Stimulated activated CD4-positive, alpha-beta T cell treated with anti-CD3 and anti-CD28 coated beads, Interleukin-4, amount 100 ng/mL, for 1 hour (primary cell): ENCODE measurements at regions not wholly inside any gene's neighbourhood (a gene's known extent, or its start where the extent isn't known, plus 50 kb on each side); places are given as distances from the start of the nearest gene placed in this dataset.

Experiments
- DNase-seq: peaks from one replicate; pipeline ENCODE4 v3.0.0-alpha.2; 2020

- no peak for DNase-seq
Observed at GRCh38 chr2:81739966-81740365, 1435.4 kb upstream of the LRRTM1 start.

- DNase-seq = no peak
Observed at GRCh38 chr2:81734981-81735380, 1430.4 kb upstream of the LRRTM1 start.

- no peak for DNase-seq
Observed at GRCh38 chr2:81714817-81715216, 1410.3 kb upstream of the LRRTM1 start.

- no peak for DNase-seq
Observed at GRCh38 chr2:81706856-81707255, 1402.3 kb upstream of the LRRTM1 start.

GRCh38 chr2:81703831-81704230 lies 1399.3 kb upstream of the LRRTM1 start:
- no peak for DNase-seq

- no peak for DNase-seq
Observed at GRCh38 chr2:81692566-81692965, 1388.0 kb upstream of the LRRTM1 start.

GRCh38 chr2:81675641-81676040 lies 1371.1 kb upstream of the LRRTM1 start:
- DNase-seq = no peak

GRCh38 chr2:81672923-81673322 lies 1368.4 kb upstream of the LRRTM1 start:
- no peak for DNase-seq

- DNase-seq = no peak
Observed at GRCh38 chr2:81672516-81672915, 1368.0 kb upstream of the LRRTM1 start.

- no peak for DNase-seq
Observed at GRCh38 chr2:81670885-81671284, 1366.3 kb upstream of the LRRTM1 start.

GRCh38 chr2:81661081-81661480 lies 1356.5 kb upstream of the LRRTM1 start:
- DNase-seq = no peak

- DNase-seq = no peak
Observed at GRCh38 chr2:81658227-81658626, 1353.7 kb upstream of the LRRTM1 start.

GRCh38 chr2:81650048-81650971 lies 1345.8 kb upstream of the LRRTM1 start:
- no peak for DNase-seq

- DNase-seq = no peak
Observed at GRCh38 chr2:81648806-81649205, 1344.3 kb upstream of the LRRTM1 start.

GRCh38 chr2:81648370-81648769 lies 1343.8 kb upstream of the LRRTM1 start:
- no peak for DNase-seq

GRCh38 chr2:81647715-81648230 lies 1343.2 kb upstream of the LRRTM1 start:
- DNase-seq = no peak

- DNase-seq = no peak
Observed at GRCh38 chr2:81645745-81646301, 1341.3 kb upstream of the LRRTM1 start.

- no peak for DNase-seq
Observed at GRCh38 chr2:81644189-81644588, 1339.6 kb upstream of the LRRTM1 start.

GRCh38 chr2:81624825-81625224 lies 1320.3 kb upstream of the LRRTM1 start:
- no peak for DNase-seq

GRCh38 chr2:81600088-81600487 lies 1295.5 kb upstream of the LRRTM1 start:
- DNase-seq = no peak

GRCh38 chr2:81598453-81598852 lies 1293.9 kb upstream of the LRRTM1 start:
- DNase-seq = no peak

GRCh38 chr2:81589406-81589805 lies 1284.9 kb upstream of the LRRTM1 start:
- DNase-seq = no peak

GRCh38 chr2:81583311-81584108 lies 1279.0 kb upstream of the LRRTM1 start:
- no peak for DNase-seq
